Activated T-cell treated with anti-CD3 and anti-CD28 coated beads for 4 hours (primary cell): ENCODE measurements at regions not wholly inside any gene's neighbourhood (a gene's known extent, or its start where the extent isn't known, plus 50 kb on each side); places are given as distances from the start of the nearest gene placed in this dataset.
A peak's percentile ranks its signal among the peaks of the same experiment; 100 is the strongest.
"Not testable (repeated sequence)": the region's sequence is repeated elsewhere in the genome, so short reads cannot be mapped to it uniquely, and the experiment has no call there.

Experiments used
- DNase-seq: peaks from one replicate; pipeline ENCODE4 v3.0.0-alpha.2; 2020

GRCh38 chr12:11980115-11980514 is 90.6 kb upstream of the BCL2L14 start:
- DNase-seq, result no peak

- DNase-seq, result peak; percentile 11
Observed at GRCh38 chr12:11981121-11981733, 89.5 kb upstream of the BCL2L14 start.

DNA sequence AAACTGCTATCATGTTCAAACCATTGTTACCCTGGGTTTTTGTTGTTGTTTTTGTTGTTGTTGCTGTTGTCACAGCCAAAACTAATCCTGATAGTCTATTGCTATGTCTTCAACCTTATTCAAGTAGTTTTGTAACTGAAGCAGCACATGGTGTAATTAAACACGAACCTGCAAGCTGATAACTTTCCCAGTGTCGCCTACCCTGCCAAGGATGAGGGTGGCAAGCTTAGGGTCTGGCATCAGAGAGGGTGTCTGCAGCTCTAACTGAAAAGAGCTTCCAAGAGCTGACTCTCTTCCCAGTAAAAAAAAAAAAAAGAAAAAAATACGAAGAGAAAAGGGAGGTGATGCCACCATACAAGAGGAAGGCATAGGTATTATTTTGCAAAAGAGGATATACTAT is 86.3 kb upstream of the BCL2L14 start:
- no peak for DNase-seq

GRCh38 chr12:11986165-11986564 is 84.6 kb upstream of the BCL2L14 start:
- no peak for DNase-seq

DNA sequence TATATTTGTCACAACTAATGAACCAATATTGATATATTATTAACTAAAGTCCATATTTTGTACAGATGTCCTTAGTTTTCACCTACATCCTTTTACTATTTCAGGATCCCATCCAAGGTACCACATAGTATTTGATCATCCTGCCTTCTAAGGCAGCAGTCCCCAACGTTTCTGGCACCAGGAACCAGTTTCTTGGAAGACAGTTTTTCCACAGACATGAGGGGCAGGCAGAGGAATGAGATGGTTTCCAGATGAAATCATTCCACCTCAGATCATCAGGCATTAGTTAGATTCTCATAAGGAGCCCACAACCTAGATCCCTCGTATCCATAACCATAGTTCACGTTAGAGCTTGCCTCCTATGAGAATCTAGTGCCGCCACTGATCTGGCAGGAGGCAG is 82.8 kb upstream of the BCL2L14 start:
- no peak for DNase-seq

DNA sequence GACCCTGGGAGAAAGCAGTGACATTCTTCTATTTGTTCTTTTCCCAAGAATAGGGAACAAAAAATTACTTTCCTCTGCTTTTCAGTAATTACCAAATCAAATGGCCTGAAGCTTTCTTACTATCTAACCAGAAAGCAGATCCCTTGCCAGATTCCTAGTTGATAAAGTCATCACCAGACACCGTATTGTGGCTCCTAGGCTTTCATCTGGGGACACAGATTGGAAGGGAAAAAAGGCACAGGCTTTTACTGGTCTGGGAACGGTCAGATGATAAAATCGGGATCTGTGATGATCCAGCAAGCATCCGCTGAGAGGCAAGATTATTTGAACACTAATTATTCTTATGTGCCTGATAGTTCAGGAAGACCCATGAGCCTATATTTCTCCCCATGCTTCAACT is 79.1 kb upstream of the BCL2L14 start:
- no peak for DNase-seq

GRCh38 chr12:11992515-11992914 is 78.2 kb upstream of the BCL2L14 start:
- no peak for DNase-seq

GRCh38 chr12:11998307-11998943 is 72.3 kb upstream of the BCL2L14 start:
- DNase-seq, result not testable (repeated sequence)

DNA sequence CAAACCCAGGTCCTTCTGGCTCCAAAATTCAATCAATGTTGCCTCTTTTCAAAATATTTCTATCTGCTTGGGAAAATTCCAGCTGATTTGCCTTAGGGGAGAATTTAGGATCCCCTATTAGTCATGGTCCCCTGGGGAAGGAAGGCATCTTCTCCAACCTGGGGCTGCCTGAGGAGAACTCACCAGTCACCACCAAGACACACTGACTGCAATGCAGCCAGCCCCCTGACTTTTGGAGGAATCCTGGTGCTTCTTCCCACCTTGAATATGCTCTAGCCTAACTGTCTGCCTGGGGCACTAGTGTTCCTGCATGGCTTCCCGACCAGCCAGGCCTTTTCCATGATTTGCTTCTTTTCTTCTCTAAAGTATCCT is 71.8 kb upstream of the BCL2L14 start:
- DNase-seq, result no peak

DNA sequence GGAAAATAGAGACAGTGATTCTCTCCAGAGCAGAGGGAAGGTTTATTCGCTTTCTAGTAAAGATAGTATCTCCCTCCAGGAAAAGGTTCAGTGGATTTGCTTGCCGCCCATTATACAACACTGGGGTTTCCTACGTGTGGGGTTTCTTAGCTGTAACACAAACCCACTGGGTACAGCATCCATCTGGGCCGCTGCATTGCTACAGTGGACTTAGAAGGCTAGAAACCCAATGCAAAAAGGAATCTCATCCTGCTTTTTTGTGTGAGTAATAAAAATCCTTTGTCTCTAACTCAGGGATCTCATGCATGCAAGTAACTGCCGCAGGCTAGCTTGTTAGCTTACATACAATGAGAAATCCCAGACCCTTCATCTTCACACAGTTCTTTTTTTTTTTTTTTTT is 67.1 kb upstream of the BCL2L14 start:
- DNase-seq, result no peak

DNA sequence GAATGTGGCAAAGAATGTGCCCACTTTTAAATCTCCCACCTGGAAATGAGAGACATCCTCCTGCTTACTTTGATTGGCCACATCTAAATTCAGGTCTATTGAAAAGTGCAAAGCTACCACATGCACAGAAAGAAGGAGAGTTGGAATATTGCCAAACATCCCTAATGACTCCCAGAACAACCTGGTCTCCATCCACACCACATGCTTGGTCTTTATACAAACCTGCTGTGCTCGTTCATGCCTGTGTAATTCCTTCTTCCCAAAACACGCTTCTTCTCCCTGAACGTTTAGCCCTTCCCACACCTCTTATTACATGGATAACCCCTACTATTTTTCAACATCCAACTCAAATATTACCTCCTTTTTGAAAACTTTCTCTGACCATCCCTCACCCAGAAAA is 66.2 kb upstream of the BCL2L14 start:
- DNase-seq, result no peak

GRCh38 chr12:12007001-12007712 is 63.6 kb upstream of the BCL2L14 start:
- peak; percentile 44 for DNase-seq

- DNase-seq, result no peak
Observed at GRCh38 chr12:12007713-12008231, 63.0 kb upstream of the BCL2L14 start.

- DNase-seq, result no peak
Observed at GRCh38 chr12:12008232-12008850, 62.4 kb upstream of the BCL2L14 start.

GRCh38 chr12:12008931-12009611 is 61.7 kb upstream of the BCL2L14 start:
- DNase-seq, result no peak

DNA sequence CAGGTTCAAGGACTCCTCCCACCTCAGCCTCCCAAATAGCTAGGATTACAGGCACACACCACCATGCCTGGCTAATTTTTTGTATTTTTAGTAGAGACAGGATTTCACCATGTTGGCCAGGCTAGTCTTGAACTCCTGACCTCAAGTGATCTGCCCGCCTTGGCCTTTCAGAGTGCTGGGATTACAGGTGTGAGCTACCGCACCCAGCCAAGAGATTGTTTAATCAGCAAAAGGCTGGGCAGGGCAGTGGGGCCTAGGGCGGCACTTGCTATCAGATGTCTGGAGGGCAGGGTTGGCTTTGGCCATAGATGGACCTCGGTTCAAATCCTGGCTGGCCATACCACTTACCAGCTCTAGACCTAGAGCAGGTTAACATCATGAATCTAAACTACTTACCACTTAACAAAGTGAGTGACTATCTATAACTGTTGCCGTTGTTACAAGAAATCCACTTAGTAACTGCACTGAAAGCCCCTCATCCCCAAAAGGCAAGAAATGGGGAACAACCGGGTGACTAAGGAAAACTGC is 60.9 kb upstream of the BCL2L14 start:
- DNase-seq, result not testable (repeated sequence)

GRCh38 chr12:12010277-12011039 is 60.3 kb upstream of the BCL2L14 start:
- peak; percentile 27 for DNase-seq

DNA sequence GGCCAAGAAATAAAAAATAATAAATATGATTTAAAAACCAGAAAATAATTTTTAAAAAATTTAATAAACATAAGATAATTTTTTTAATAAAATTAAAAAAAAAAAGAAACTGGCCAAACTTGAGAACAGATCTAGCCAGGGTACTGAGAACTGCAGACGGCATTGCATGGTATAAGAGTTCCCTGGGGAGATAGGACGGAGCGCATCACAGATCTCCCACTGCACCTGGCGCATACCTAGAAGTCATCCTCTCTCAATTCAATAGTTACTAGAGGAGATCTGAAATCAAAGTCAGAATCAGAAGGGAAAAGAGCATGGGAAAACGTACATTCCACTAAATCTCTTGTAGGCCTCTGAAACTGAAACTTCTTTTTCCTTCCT is 58.9 kb upstream of the BCL2L14 start:
- DNase-seq, result no peak

DNA sequence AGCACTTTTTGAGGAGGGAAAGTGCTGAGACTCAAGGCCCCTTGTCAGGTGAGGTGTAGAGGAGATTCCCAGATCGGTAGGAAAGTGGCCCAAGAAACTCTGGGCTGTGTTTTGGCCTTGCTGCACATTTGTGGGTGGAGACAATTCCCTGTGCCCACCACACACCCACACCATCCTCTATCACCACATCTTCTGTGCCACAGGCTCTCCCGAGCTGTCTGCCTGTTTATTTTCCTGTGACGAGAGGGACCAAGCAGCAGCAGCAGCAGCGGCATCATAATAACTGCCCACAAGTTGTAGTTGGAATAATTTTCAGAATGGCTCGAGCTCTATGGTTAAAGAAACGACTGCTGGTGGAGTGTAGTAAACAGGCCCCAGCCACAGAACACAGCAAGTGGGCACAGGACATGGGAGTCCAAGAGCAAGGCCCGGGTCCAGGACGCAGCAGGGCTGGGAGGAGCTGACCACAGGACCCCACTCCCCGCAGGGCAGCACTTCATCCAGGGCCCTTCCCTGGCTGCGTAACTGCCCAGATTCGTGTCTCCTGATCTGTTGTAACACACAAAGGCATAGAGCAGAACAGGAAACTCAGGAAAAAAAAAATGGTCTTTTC is 55.6 kb upstream of the BCL2L14 start:
- no peak for DNase-seq

- no peak for DNase-seq
Observed at GRCh38 chr12:12016284-12017100, 54.2 kb upstream of the BCL2L14 start.

GRCh38 chr12:12017135-12017581 is 53.6 kb upstream of the BCL2L14 start:
- no peak for DNase-seq
